Psoas muscle (tissue), 7 donors: ENCODE measurements at regions not wholly inside any gene's neighbourhood (a gene's known extent, or its start where the extent isn't known, plus 50 kb on each side); places are given as distances from the start of the nearest gene placed in this dataset.

Experiments
- ATAC-seq, 4 donors: fragments of 200-7000 bp; cut with Tn5 transposase; one replicate each; pipeline ENCODE4 v1.9.1; 2020; ENCODE audit warnings: moderate library complexity in 3 of 4, mild to moderate bottlenecking in 2 of 4
- DNase-seq, 2 donors: peaks; one replicate each; pipeline ENCODE4 v3.0.0-alpha.2; 2020
- H3K27ac ChIP-seq: fragments of 200-600 bp; one replicate; pipeline ENCODE4 v1.8.0; 2022
- H3K27me3 ChIP-seq, 3 donors: fragments of 200-600 bp in 1 of 3; one replicate each; pipeline versions ENCODE4 v1.6.1 to v1.8.0; 2013 to 2022; ENCODE audit warnings: low read length in 2 of 3, mild to moderate bottlenecking in 2 of 3, moderate library complexity in 1 of 3; ENCODE audit not compliant: insufficient read depth in 3 of 3
- H3K36me3 ChIP-seq, 2 donors: fragments of 200-600 bp in 1 of 2; one replicate each; pipeline versions ENCODE4 v1.6.1 to v1.8.0; 2013 to 2022; ENCODE audit warnings: low read depth in 1 of 2, mild to moderate bottlenecking in 1 of 2, moderate library complexity in 1 of 2; ENCODE audit not compliant: insufficient read depth in 1 of 2
- H3K4me1 ChIP-seq: fragments of 200-600 bp; one replicate; pipeline ENCODE4 v1.8.0; 2022
- H3K4me3 ChIP-seq: fragments of 200-600 bp; one replicate; pipeline ENCODE4 v1.8.0; 2022; ENCODE audit warnings: mild to moderate bottlenecking
- H3K9me3 ChIP-seq: fragments of 200-600 bp; one replicate; pipeline ENCODE4 v1.8.0; 2022
- CTCF ChIP-seq: fragments of 200-600 bp; IDR thresholded peaks from one replicate; pipeline ENCODE4 v1.8.0; 2022; ENCODE audit warnings: antibody characterized with exemption
- WGBS, 3 donors: extraction: QIAGEN DNeasy Blood & Tissue Kit; methylation state at CpG; one replicate each; pipeline versions ENCODE4 v1.1.6 to v1.1.7; 2013; 5-methylcytosine and 5-hydroxymethylcytosine counted together
- intact Hi-C, 2 donors: fragments of 100-400 bp; cut with DNase I; formaldehyde crosslinking; loops; one replicate each; pipeline versions ENCODE4 v1.11.0 to v1.14.2; 2022
- donor health status: healthy with polysubstance abuse.
- donor health status: DM: no; HTN: no; CAD: no; lungs with moderate emphysema.
- donor health status: Bipolar disorder and iron deficiency.
- donor health status: healthy.
- donor health status: DM: yes; HTN: yes; CAD: no.
- donor health status: DM: no; HTN: no; CAD: no.
- donor health status: DM: yes; HTN: yes; CAD: no.

- ATAC-seq: peak in 2 of 4 donors; percentile 39 to 57
- Histone ChIP-seq H3K27me3 (no peaks in the 10 kb centered on the region), H3K9me3 (no peaks in the 10 kb centered on the region), H3K4me1 (peaks cover 16% of the 10 kb centered on the region), H3K27ac (peak overlapping the region; percentile 31), H3K4me3 (no peak overlapping the region), H3K36me3 (no peaks in the 10 kb centered on the region)
- 49 to 67% (median 60%) methylated on average over 4 of the region's 4 CpGs for WGBS, 3 donors
- no peak for DNase-seq
- no peak for TF ChIP-seq CTCF
- intact Hi-C loops: no loop called here
Measured at GRCh38 chr3:194824100-194824499, 138.4 kb downstream of the FAM43A start.

GRCh38 chr3:194824701-194825111, 139.0 kb downstream of the FAM43A start:
- H3K27ac ChIP-seq: peak overlapping the region; percentile 31
- no peaks in the 10 kb centered on the region for H3K9me3 ChIP-seq
- H3K27me3 ChIP-seq: no peaks in the 10 kb centered on the region
- 24 to 42% (median 28%) methylated on average over 15 of the region's 15 CpGs for WGBS, 3 donors
- TF ChIP-seq CTCF: no peak
- ATAC-seq: peak; percentile 95 to 100 (median 97)
- DNase-seq: peak; percentile 43 to 82
- H3K4me1 ChIP-seq: peaks cover 16% of the 10 kb centered on the region
- intact Hi-C loops: loop anchor here in 1 of 2 donors (5.0 kb wide), 1 partner anchor 48 kb away; no protein-coding TSS in a partner anchor
- no peak overlapping the region for H3K4me3 ChIP-seq
- H3K36me3 ChIP-seq: no peaks in the 10 kb centered on the region

- Histone ChIP-seq H3K4me3 (no peak overlapping the region), H3K27me3 (no peaks in the 10 kb centered on the region), H3K9me3 (no peaks in the 10 kb centered on the region), H3K4me1 (peaks cover 16% of the 10 kb centered on the region), H3K27ac (no peak overlapping the region), H3K36me3 (no peaks in the 10 kb centered on the region)
- 91 to 98% (median 93%) methylated on average over 6 of the region's 6 CpGs for WGBS, 3 donors
- DNase-seq: no peak
- TF ChIP-seq CTCF: no peak
- no peak for ATAC-seq
- intact Hi-C loops: loop anchor here in 1 of 2 donors (5.0 kb wide), 1 partner anchor 46 kb away; no protein-coding TSS in a partner anchor
Measured at GRCh38 chr3:194826594-194826993, 140.9 kb downstream of the FAM43A start.

DNA sequence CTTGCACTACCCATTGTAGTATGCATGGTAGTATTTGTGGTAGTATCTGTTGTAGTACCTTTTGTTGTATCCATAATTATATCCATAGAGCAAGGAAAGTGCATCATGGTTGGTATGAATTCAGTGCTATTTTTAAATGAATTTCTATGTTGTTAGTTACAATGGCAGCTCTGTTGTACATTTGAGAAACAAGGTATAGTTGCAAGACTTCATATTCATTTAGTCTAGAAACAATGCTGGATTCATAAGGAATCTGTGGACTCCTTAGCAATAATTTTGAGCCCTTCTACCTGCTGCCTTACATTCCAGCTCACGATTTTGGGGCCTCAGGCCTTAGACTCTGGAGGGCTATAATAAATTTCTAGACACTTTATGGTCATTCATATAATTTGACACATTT, 141.8 kb downstream of the FAM43A start:
- Histone ChIP-seq H3K9me3 (no peaks in the 10 kb centered on the region), H3K4me3 (no peak overlapping the region), H3K36me3 (no peaks in the 10 kb centered on the region), H3K27ac (no peak overlapping the region), H3K27me3 (no peaks in the 10 kb centered on the region), H3K4me1 (peaks cover 16% of the 10 kb centered on the region)
- 84 to 90% (median 89%) methylated on average over 1 of the region's 1 CpG for WGBS, 3 donors
- DNase-seq (no peak), ATAC-seq (no peak)
- TF ChIP-seq CTCF: no peak
- intact Hi-C loops: loop anchor here in 1 of 2 donors (5.0 kb wide), 1 partner anchor 45 kb away; no protein-coding TSS in a partner anchor

DNA sequence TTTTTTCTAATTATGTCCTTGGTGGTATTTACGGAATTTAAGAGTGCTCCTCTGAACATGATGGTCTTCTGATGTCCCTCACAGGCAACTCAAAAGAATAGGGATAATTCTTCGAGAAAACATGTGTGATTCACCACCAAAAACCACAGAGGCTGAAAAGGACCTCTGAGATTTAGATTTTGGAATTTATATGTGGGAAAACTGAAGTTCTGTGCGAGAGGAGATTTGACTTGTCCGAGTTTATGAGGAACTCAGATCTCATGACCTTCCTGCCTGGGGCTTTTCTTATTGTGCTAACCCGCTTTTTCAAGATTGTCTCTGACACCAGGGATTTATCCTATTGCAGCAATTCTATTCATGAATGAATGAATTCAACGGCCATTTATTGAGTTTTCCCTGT, 142.4 kb downstream of the FAM43A start:
- WGBS, 3 donors: 87 to 93% (median 88%) methylated on average over 6 of the region's 6 CpGs
- Histone ChIP-seq H3K4me3 (no peak overlapping the region), H3K9me3 (no peaks in the 10 kb centered on the region), H3K4me1 (peaks cover 16% of the 10 kb centered on the region), H3K36me3 (no peaks in the 10 kb centered on the region), H3K27me3 (no peaks in the 10 kb centered on the region), H3K27ac (no peak overlapping the region)
- DNase-seq (no peak), ATAC-seq (no peak)
- intact Hi-C loops: loop anchor here in 1 of 2 donors (5.0 kb wide), 1 partner anchor 44 kb away; no protein-coding TSS in a partner anchor
- TF ChIP-seq CTCF: no peak
